ENCODE measurements at regions not wholly inside any gene's neighbourhood (a gene's known extent, or its start where the extent isn't known, plus 50 kb on each side); places are given as distances from the start of the nearest gene placed in this dataset.

GRCh38 chr6:111980971-111981840 lies 72.7 kb upstream of the CCN6 start:
- 0% methylated on average over 8 of the region's 8 CpGs for WGBS (ENCODE audit: insufficient coverage, low coverage, missing lambda C conversion rate)
- no peak overlapping the region for H2AFZ ChIP-seq (ENCODE audit: low read depth, low read length)
- no peaks in the 10 kb centered on the region for H3K79me2 ChIP-seq (ENCODE audit: control insufficient read depth, insufficient read depth, low read length)
- FAIRE-seq (no peak), DNase-seq (ENCODE audit: extremely low read depth in 1 of 4, low spot score in 3 of 4) (no peak), ATAC-seq (no peak)
- H3K9ac ChIP-seq (ENCODE audit: insufficient read depth in 1 of 2, low read depth in 2 of 2, low read length in 2 of 2), result no peak overlapping the region
- H3K27me3 ChIP-seq (ENCODE audit: control insufficient read depth in 2 of 2, insufficient read depth in 2 of 2, low read length in 2 of 2), result peaks cover 6 to 15% of the 10 kb centered on the region in 2 experiments; a peak in 4 of 5 replicates
- no TSS peak for BruUV-seq (replicated peaks)
- H3K9me3 ChIP-seq (replicated peaks; ENCODE audit: control insufficient read depth, insufficient read depth, low read depth, low read length), result no peaks in the 10 kb centered on the region; the same call in 1 of the 2 replicates
- H3K4me2 ChIP-seq (ENCODE audit: insufficient read depth, low read length), result no peak overlapping the region
- intact Hi-C loops (cut with micrococcal nuclease), result no loop called here
- H3K4me1 ChIP-seq (replicated peaks in 1 of 2; ENCODE audit: control insufficient read depth in 2 of 2, insufficient read depth in 2 of 2, low read length in 2 of 2), result no peaks in the 10 kb centered on the region
- POLR2A ChIA-PET, result no interaction called here
- in situ Hi-C loops (cut with MboI), result no loop called here
- no peaks in the 10 kb centered on the region for H3K36me3 ChIP-seq (ENCODE audit: control insufficient read depth, insufficient read depth, low read length)
- H3K9me1 ChIP-seq (ENCODE audit: control insufficient read depth, insufficient read depth, low read length), result no peaks in the 10 kb centered on the region
- H4K20me1 ChIP-seq (replicated peaks; ENCODE audit: control insufficient read depth, insufficient read depth, low read length), result no peaks in the 10 kb centered on the region
- CTCF ChIA-PET (ENCODE audit: low intra/inter-chr PET ratio), result no interaction called here
- no peak overlapping the region for H3K27ac ChIP-seq (ENCODE audit: extremely low read depth, low read depth, low read length)
- TF ChIP-seq MECOM (CRISPR knock-in tag; IDR thresholded peaks at IDR 0.05), result no peak
- no peak for TF ChIP-seq ZNF347 (CRISPR knock-in tag; IDR thresholded peaks at IDR 0.05; ENCODE audit: low read depth)
- TF ChIP-seq CREB3L1 (IDR thresholded peaks at IDR 0.05; ENCODE audit: borderline replicate concordance, low read depth), result no peak
- TF ChIP-seq, protein P1, sequence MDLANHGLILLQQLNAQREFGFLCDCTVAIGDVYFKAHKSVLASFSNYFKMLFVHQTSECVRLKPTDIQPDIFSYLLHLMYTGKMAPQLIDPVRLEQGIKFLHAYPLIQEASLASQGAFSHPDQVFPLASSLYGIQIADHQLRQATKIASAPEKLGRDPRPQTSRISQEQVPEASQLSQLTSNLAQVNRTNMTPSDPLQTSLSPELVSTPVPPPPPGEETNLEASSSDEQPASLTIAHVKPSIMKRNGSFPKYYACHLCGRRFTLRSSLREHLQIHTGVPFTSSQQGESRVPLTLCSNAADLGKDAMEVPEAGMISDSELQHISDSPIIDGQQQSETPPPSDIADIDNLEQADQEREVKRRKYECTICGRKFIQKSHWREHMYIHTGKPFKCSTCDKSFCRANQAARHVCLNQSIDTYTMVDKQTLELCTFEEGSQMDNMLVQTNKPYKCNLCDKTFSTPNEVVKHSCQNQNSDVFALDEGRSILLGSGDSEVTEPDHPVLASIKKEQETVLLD (IDR thresholded peaks at IDR 0.05), result no peak
- no peak for TF ChIP-seq ZNF511 (CRISPR knock-in tag; IDR thresholded peaks at IDR 0.05)
- no peak for TF ChIP-seq DIDO1 (tag; IDR thresholded peaks at IDR 0.05; ENCODE audit: low read depth)
- no peak for TF ChIP-seq ZNF655 (CRISPR knock-in tag; IDR thresholded peaks at IDR 0.05)
- TF ChIP-seq ZNF445 (CRISPR knock-in tag; IDR thresholded peaks at IDR 0.05; ENCODE audit: low read depth), result no peak
- TF ChIP-seq, protein P2, sequence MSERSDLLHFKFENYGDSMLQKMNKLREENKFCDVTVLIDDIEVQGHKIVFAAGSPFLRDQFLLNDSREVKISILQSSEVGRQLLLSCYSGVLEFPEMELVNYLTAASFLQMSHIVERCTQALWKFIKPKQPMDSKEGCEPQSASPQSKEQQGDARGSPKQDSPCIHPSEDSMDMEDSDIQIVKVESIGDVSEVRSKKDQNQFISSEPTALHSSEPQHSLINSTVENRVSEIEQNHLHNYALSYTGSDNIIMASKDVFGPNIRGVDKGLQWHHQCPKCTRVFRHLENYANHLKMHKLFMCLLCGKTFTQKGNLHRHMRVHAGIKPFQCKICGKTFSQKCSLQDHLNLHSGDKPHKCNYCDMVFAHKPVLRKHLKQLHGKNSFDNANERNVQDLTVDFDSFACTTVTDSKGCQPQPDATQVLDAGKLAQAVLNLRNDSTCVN (CRISPR knock-in tag; IDR thresholded peaks at IDR 0.05), result no peak
- TF ChIP-seq SNAPC5 (CRISPR knock-in tag; IDR thresholded peaks at IDR 0.05), result no peak
- no peak for TF ChIP-seq ZNF282 (CRISPR knock-in tag; IDR thresholded peaks at IDR 0.05)
- TF ChIP-seq GATA2 (CRISPR knock-in tag; IDR thresholded peaks at IDR 0.05), result no peak
- TF ChIP-seq SREBF2 (CRISPR knock-in tag; IDR thresholded peaks at IDR 0.05), result no peak
- no peak for TF ChIP-seq NEUROD1 (IDR thresholded peaks at IDR 0.05; ENCODE audit: borderline replicate concordance, low read depth, low read length, partially characterized antibody)
- no peak for TF ChIP-seq MXD1 (CRISPR knock-in tag; IDR thresholded peaks at IDR 0.05; ENCODE audit: borderline replicate concordance, poor library complexity, severe bottlenecking)
- no peak overlapping the region for H3K4me3 ChIP-seq

Measured in K562 (cell line).